LNCAP (cell line): ENCODE measurements at regions not wholly inside any gene's neighbourhood (a gene's known extent, or its start where the extent isn't known, plus 50 kb on each side); places are given as distances from the start of the nearest gene placed in this dataset.

Experiments used
- CTCF ChIP-seq: fragments of 450-650 bp; IDR thresholded peaks from 2 replicates; pipeline ENCODE4 v1.5.1; 2017; ENCODE audit warnings: mild to moderate bottlenecking

- no peak for TF ChIP-seq CTCF
These were observed 124.2 kb upstream of the PLAAT1 start for GRCh38 chr3:193116871-193117270.

DNA sequence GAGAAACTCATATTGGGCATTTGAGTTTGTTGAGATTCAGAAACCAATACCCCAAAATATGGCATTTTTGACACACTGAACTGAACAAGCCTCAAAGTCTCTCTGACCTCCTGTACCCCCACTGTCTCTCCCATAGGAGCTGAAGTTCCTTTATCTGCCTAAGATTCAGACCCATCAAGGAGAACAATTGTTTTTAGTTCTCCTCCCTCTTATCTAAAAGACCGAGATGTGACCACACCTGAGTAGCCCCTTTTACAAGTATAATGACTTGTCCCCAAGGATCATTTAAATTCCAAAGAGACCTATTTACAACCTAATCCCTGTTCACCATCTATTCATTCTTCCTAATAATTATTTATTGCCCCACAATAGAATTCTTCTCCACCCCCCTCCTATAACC lies 122.1 kb upstream of the PLAAT1 start:
- TF ChIP-seq CTCF = no peak

GRCh38 chr3:193119926-193120325 lies 121.1 kb upstream of the PLAAT1 start:
- TF ChIP-seq CTCF = no peak

GRCh38 chr3:193124861-193125260 lies 116.2 kb upstream of the PLAAT1 start:
- TF ChIP-seq CTCF = no peak

- no peak for TF ChIP-seq CTCF
These were observed 111.4 kb upstream of the PLAAT1 start for GRCh38 chr3:193129607-193130006.

DNA sequence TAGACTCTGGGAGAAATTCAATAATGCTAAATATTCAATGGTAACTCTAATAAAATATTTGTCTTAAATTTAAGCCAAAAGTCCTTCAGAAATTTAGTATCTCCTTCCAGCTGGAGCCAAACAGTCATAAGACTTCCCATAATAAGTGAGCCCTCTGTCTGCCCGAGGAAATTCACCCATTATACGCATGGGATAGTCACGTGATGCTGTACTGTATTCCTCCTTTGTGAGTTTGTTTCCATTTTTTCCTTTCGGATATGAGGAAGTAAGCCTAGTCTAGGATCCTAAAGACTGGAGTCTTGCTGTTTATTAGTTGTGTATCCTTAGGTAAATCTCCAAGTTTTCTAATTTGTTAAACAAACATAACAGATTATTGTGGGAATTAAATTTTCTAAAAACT lies 110.4 kb upstream of the PLAAT1 start:
- TF ChIP-seq CTCF = no peak

GRCh38 chr3:193132241-193132640 lies 108.8 kb upstream of the PLAAT1 start:
- no peak for TF ChIP-seq CTCF

GRCh38 chr3:193132964-193133363 lies 108.1 kb upstream of the PLAAT1 start:
- TF ChIP-seq CTCF = no peak
